Right lobe of liver (tissue), 4 donors: ENCODE measurements at regions not wholly inside any gene's neighbourhood (a gene's known extent, or its start where the extent isn't known, plus 50 kb on each side); places are given as distances from the start of the nearest gene placed in this dataset.
"Not testable (repeated sequence)": the region's sequence is repeated elsewhere in the genome, so short reads cannot be mapped to it uniquely, and the experiment has no call there.

ENCODE experiments used
- POLR2A ChIP-seq: fragments of 450-650 bp; IDR thresholded peaks from one replicate; pipeline ENCODE4 v1.6.1; 2017; ENCODE audit warnings: antibody characterized with exemption, mild to moderate bottlenecking
- TF ChIP-seq, protein P1 (sequence below), 4 donors: fragments of 200-600 bp in 3 of 4; fragments of 450-650 bp in 1 of 4; IDR thresholded peaks; one replicate each; pipeline versions ENCODE4 v1.5.1 to v1.8.0; 2016 to 2022; ENCODE audit warnings: antibody characterized with exemption in 4 of 4, mild to moderate bottlenecking in 2 of 4
- donor health status: DM: no; HTN: no; CAD: no.
- donor health status: DM: no; HTN: no; CAD: no.
- donor health status: DM: no; HTN: yes; CAD: no.

DNA sequence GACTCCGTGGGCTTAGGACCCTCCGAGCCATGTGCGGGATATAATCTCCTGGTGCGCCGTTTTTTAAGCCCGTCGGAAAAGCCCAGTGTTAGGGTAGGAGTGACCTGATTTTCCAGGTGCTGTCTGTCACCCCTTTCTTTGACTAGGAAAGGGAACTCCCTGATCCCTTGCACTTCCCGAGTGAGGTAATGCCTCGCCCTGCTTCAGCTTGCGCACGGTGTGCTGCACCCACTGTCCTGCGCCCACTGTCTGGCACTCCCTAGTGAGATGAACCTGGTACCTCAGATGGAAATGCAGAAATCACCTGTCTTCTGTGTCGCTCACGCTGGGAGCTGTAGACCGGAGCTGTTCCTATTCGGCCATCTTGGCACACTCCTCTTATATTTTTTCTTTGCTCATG is 95.1 kb upstream of the FRMD4B start:
- TF ChIP-seq POLR2A = not testable (repeated sequence)
- TF ChIP-seq, protein P1, sequence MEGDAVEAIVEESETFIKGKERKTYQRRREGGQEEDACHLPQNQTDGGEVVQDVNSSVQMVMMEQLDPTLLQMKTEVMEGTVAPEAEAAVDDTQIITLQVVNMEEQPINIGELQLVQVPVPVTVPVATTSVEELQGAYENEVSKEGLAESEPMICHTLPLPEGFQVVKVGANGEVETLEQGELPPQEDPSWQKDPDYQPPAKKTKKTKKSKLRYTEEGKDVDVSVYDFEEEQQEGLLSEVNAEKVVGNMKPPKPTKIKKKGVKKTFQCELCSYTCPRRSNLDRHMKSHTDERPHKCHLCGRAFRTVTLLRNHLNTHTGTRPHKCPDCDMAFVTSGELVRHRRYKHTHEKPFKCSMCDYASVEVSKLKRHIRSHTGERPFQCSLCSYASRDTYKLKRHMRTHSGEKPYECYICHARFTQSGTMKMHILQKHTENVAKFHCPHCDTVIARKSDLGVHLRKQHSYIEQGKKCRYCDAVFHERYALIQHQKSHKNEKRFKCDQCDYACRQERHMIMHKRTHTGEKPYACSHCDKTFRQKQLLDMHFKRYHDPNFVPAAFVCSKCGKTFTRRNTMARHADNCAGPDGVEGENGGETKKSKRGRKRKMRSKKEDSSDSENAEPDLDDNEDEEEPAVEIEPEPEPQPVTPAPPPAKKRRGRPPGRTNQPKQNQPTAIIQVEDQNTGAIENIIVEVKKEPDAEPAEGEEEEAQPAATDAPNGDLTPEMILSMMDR (IDR thresholded peaks at IDR 0.05) = not testable (repeated sequence)
